HEK293 (cell line): ENCODE measurements at regions not wholly inside any gene's neighbourhood (a gene's known extent, or its start where the extent isn't known, plus 50 kb on each side); places are given as distances from the start of the nearest gene placed in this dataset.

Source experiments
- CTCF ChIA-PET: fragments of 350-600 bp; formaldehyde crosslinking; extraction: SDS; loops from one replicate; lab custom pipeline; 2021; ENCODE audit warnings: antibody characterized with exemption; lab: Yijun Ruan, JAX
- POLR2A ChIA-PET: fragments of 300-600 bp; formaldehyde crosslinking; extraction: SDS; loops from one replicate; lab custom pipeline; 2020; ENCODE audit warnings: antibody characterized with exemption, inconsistent platforms; lab: Yijun Ruan, JAX
- H3K27ac ChIP-seq: fragments of 200-500 bp; sonication (Bioruptor generic); 2 replicates; pipeline ENCODE4 v1.5.1; 2014; ENCODE audit warnings: low read depth, low read length, control low read depth, inconsistent platforms; ENCODE audit errors: extremely low read depth
- H3K36me3 ChIP-seq, 2 experiments: fragments of 200-500 bp in 1 of 2; sonication (Bioruptor generic) in 1 of 2; 1 replicate in 1 of 2; 2 replicates in 1 of 2; pipeline ENCODE4 v1.5.1; 2014 to 2017; ENCODE audit warnings: inconsistent platforms in 2 of 2, low read length in 2 of 2; ENCODE audit not compliant: control insufficient read depth in 2 of 2, insufficient read depth in 1 of 2
- H3K4me1 ChIP-seq: fragments of 200-500 bp; sonication (Bioruptor generic); 2 replicates; pipeline ENCODE4 v1.5.1; 2014; ENCODE audit warnings: mild to moderate bottlenecking, low read length, inconsistent platforms; ENCODE audit not compliant: control insufficient read depth, insufficient read depth
- H3K4me3 ChIP-seq: 2 replicates; pipeline ENCODE4 v1.5.1; 2011; ENCODE audit warnings: low read depth, mild to moderate bottlenecking, control low read depth, low read length, moderate library complexity
- H3K9me3 ChIP-seq: fragments of 200-500 bp; sonication (Bioruptor generic); 2 replicates; pipeline ENCODE4 v1.5.1; 2014; ENCODE audit warnings: low read depth, low read length, inconsistent platforms; ENCODE audit not compliant: control insufficient read depth, insufficient read depth
- HOXA7 ChIP-seq: sonication (generic); formaldehyde crosslinking; IDR thresholded peaks from 2 replicates; pipeline ENCODE4 v1.8.1; 2022; ENCODE audit warnings: missing genetic modification reagents, borderline replicate concordance
- KLF10 ChIP-seq: fragments of 450-650 bp; IDR thresholded peaks from 2 replicates; pipeline ENCODE4 v1.5.1; 2018; ENCODE audit warnings: missing biosample characterization, mild to moderate bottlenecking, missing genetic modification characterization
- OVOL3 ChIP-seq: fragments of 450-650 bp; formaldehyde crosslinking; IDR thresholded peaks from 2 replicates; pipeline ENCODE4 v1.5.1; 2016; ENCODE audit warnings: missing biosample characterization, missing genetic modification characterization
- REPIN1 ChIP-seq: fragments of 450-650 bp; formaldehyde crosslinking; IDR thresholded peaks from 2 replicates; pipeline ENCODE4 v1.5.1; 2017; ENCODE audit warnings: missing biosample characterization, missing genetic modification characterization, low read depth
- SCRT2 ChIP-seq: fragments of 450-650 bp; formaldehyde crosslinking; IDR thresholded peaks from 2 replicates; pipeline ENCODE4 v1.5.1; 2016; ENCODE audit warnings: missing biosample characterization, missing genetic modification characterization
- SETDB1 ChIP-seq: IDR thresholded peaks from one replicate; pipeline ENCODE4 v1.6.1; 2017; ENCODE audit warnings: mild to moderate bottlenecking, low read length, moderate library complexity, mixed read lengths; ENCODE audit not compliant: insufficient read length
- SP7 ChIP-seq: fragments of 450-650 bp; formaldehyde crosslinking; IDR thresholded peaks from 2 replicates; pipeline ENCODE4 v1.5.1; 2016; ENCODE audit warnings: missing biosample characterization, missing genetic modification characterization
- ZBTB1 ChIP-seq: fragments of 450-650 bp; formaldehyde crosslinking; IDR thresholded peaks from 2 replicates; pipeline ENCODE4 v1.5.1; 2016; ENCODE audit warnings: missing biosample characterization, missing genetic modification characterization
- ZBTB11 ChIP-seq: fragments of 450-650 bp; formaldehyde crosslinking; conservative IDR thresholded peaks from 2 replicates; pipeline ENCODE4 v1.5.1; 2016; ENCODE audit warnings: low read depth, missing biosample characterization, missing genetic modification characterization
- ZFP3 ChIP-seq: fragments of 450-650 bp; formaldehyde crosslinking; IDR thresholded peaks from 2 replicates; pipeline ENCODE4 v1.5.1; 2016; ENCODE audit warnings: low read depth, missing biosample characterization, missing genetic modification characterization
- ZFP69B ChIP-seq: fragments of 450-650 bp; formaldehyde crosslinking; IDR thresholded peaks from 2 replicates; pipeline ENCODE4 v1.5.1; 2016; ENCODE audit warnings: missing biosample characterization, missing genetic modification characterization
- ZNF202 ChIP-seq: fragments of 450-650 bp; formaldehyde crosslinking; IDR thresholded peaks from 2 replicates; pipeline ENCODE4 v1.5.1; 2016; ENCODE audit warnings: missing biosample characterization, missing genetic modification characterization, borderline replicate concordance
- ZNF324 ChIP-seq: fragments of 450-650 bp; formaldehyde crosslinking; IDR thresholded peaks from 2 replicates; pipeline ENCODE4 v1.5.1; 2016; ENCODE audit warnings: missing biosample characterization, missing genetic modification characterization
- ZNF362 ChIP-seq: fragments of 450-650 bp; formaldehyde crosslinking; IDR thresholded peaks from 2 replicates; pipeline ENCODE4 v1.5.1; 2016; ENCODE audit warnings: missing biosample characterization, missing genetic modification characterization
- ZNF398 ChIP-seq: fragments of 450-650 bp; formaldehyde crosslinking; IDR thresholded peaks from 2 replicates; pipeline ENCODE4 v1.5.1; 2017; ENCODE audit warnings: missing biosample characterization, missing genetic modification characterization
- ZNF580 ChIP-seq: fragments of 450-650 bp; formaldehyde crosslinking; IDR thresholded peaks from 2 replicates; pipeline ENCODE4 v1.5.1; 2016; ENCODE audit warnings: missing biosample characterization, missing genetic modification characterization
- ZNF600 ChIP-seq: fragments of 450-650 bp; formaldehyde crosslinking; IDR thresholded peaks from 2 replicates; pipeline ENCODE4 v1.5.1; 2016; ENCODE audit warnings: missing biosample characterization, missing genetic modification characterization
- ZNF621 ChIP-seq: fragments of 450-650 bp; formaldehyde crosslinking; IDR thresholded peaks from 2 replicates; pipeline ENCODE4 v1.5.1; 2017; ENCODE audit warnings: missing biosample characterization, missing genetic modification characterization
- ZNF623 ChIP-seq: fragments of 450-650 bp; formaldehyde crosslinking; IDR thresholded peaks from 2 replicates; pipeline ENCODE4 v1.5.1; 2016; ENCODE audit warnings: missing biosample characterization, missing genetic modification characterization
- ZNF837 ChIP-seq: fragments of 450-650 bp; formaldehyde crosslinking; IDR thresholded peaks from 2 replicates; pipeline ENCODE4 v1.5.1; 2016; ENCODE audit warnings: missing biosample characterization, missing genetic modification characterization
- ZSCAN4 ChIP-seq: fragments of 450-650 bp; formaldehyde crosslinking; IDR thresholded peaks from 2 replicates; pipeline ENCODE4 v1.5.1; 2017; ENCODE audit warnings: missing biosample characterization, missing genetic modification characterization
- ZSCAN5A ChIP-seq: fragments of 450-650 bp; formaldehyde crosslinking; IDR thresholded peaks from 2 replicates; pipeline ENCODE4 v1.5.1; 2016; ENCODE audit warnings: missing biosample characterization, missing genetic modification characterization

GRCh38 chr7:27299861-27300260 is 57.3 kb downstream of the EVX1 start:
- ChIA-PET POLR2A (no interaction called here), CTCF (no interaction called here)
- no peaks in the 10 kb centered on the region for H3K36me3 ChIP-seq
- no peaks in the 10 kb centered on the region for H3K9me3 ChIP-seq
- H3K27ac ChIP-seq: no peak overlapping the region
- no peak overlapping the region for H3K4me3 ChIP-seq
- TF ChIP-seq HOXA7 (CRISPR knock-in tag) (no peak), ZNF202 (tag by site-specific recombination) (no peak), ZNF621 (tag by site-specific recombination) (no peak), ZSCAN4 (tag by site-specific recombination) (no peak), KLF10 (tag by site-specific recombination) (no peak), SETDB1 (no peak), SP7 (tag by site-specific recombination) (no peak), SCRT2 (no peak)
- H3K4me1 ChIP-seq: 0 out of 2 replicates have a peak, but pooled peaks cover 6% of the 10 kb centered on the region

GRCh38 chr7:27300421-27300820 is 57.8 kb downstream of the EVX1 start:
- Histone ChIP-seq H3K27ac (no peak overlapping the region), H3K36me3 (no peaks in the 10 kb centered on the region)
- POLR2A ChIA-PET: no interaction called here
- TF ChIP-seq ZBTB11 (tag by site-specific recombination) (no peak), ZNF600 (0 out of 2 replicates have a peak, but pooled peaks have one; percentile 22)
- TF ChIP-seq, all 188 proteins: peak for 1
- Histone ChIP-seq H3K4me1 (0 out of 2 replicates have a peak, but pooled peaks cover 6% of the 10 kb centered on the region), H3K4me3 (no peak overlapping the region), H3K9me3 (no peaks in the 10 kb centered on the region)
- CTCF ChIA-PET: no interaction called here

- no peak overlapping the region for H3K4me3 ChIP-seq
- H3K36me3 ChIP-seq: no peaks in the 10 kb centered on the region
- TF ChIP-seq ZNF623 (tag by site-specific recombination) (no peak), ZNF837 (no peak), ZNF398 (tag by site-specific recombination) (no peak), OVOL3 (tag by site-specific recombination) (no peak), REPIN1 (tag by site-specific recombination) (no peak), ZFP69B (tag by site-specific recombination) (no peak), ZSCAN5A (no peak), ZNF580 (no peak), ZNF362 (tag by site-specific recombination) (no peak), ZNF600 (no peak), SCRT2 (no peak), ZBTB1 (no peak), ZNF324 (tag by site-specific recombination) (no peak), ZFP3 (tag by site-specific recombination) (no peak)
- H3K4me1 ChIP-seq: 0 out of 2 replicates have a peak, but pooled peaks cover 6% of the 10 kb centered on the region
- POLR2A ChIA-PET: no interaction called here
- CTCF ChIA-PET: no interaction called here
- no peak overlapping the region for H3K27ac ChIP-seq
- H3K9me3 ChIP-seq: no peaks in the 10 kb centered on the region
Observed at GRCh38 chr7:27302590-27302989, 60.0 kb downstream of the EVX1 start.
